Uterus (tissue), 2 donors: ENCODE measurements at regions not wholly inside any gene's neighbourhood (a gene's known extent, or its start where the extent isn't known, plus 50 kb on each side); places are given as distances from the start of the nearest gene placed in this dataset.

Experiments used
- CTCF ChIP-seq, 4 experiments: fragments of 200-600 bp in 2 of 4; fragments of 450-650 bp in 2 of 4; sonication (generic) in 2 of 4; IDR thresholded peaks; one replicate each; pipeline ENCODE4 v1.5.1; 2016 to 2019; ENCODE audit warnings: antibody characterized with exemption in 4 of 4, mild to moderate bottlenecking in 2 of 4, moderate library complexity in 1 of 4
- POLR2A ChIP-seq, 2 donors: fragments of 450-650 bp; IDR thresholded peaks; one replicate each; pipeline ENCODE4 v1.6.1; 2016; ENCODE audit warnings: antibody characterized with exemption in 2 of 2, mild to moderate bottlenecking in 1 of 2, moderate library complexity in 1 of 2

- TF ChIP-seq CTCF (IDR thresholded peaks at IDR 0.05), result no peak
- TF ChIP-seq POLR2A (IDR thresholded peaks at IDR 0.05), result no peak
These were observed 80.0 kb downstream of the HMX1 start for GRCh38 chr4:8791609-8792008.
